ENCODE measurements at regions not wholly inside any gene's neighbourhood (a gene's known extent, or its start where the extent isn't known, plus 50 kb on each side); places are given as distances from the start of the nearest gene placed in this dataset.

- TF ChIP-seq, protein P1, sequence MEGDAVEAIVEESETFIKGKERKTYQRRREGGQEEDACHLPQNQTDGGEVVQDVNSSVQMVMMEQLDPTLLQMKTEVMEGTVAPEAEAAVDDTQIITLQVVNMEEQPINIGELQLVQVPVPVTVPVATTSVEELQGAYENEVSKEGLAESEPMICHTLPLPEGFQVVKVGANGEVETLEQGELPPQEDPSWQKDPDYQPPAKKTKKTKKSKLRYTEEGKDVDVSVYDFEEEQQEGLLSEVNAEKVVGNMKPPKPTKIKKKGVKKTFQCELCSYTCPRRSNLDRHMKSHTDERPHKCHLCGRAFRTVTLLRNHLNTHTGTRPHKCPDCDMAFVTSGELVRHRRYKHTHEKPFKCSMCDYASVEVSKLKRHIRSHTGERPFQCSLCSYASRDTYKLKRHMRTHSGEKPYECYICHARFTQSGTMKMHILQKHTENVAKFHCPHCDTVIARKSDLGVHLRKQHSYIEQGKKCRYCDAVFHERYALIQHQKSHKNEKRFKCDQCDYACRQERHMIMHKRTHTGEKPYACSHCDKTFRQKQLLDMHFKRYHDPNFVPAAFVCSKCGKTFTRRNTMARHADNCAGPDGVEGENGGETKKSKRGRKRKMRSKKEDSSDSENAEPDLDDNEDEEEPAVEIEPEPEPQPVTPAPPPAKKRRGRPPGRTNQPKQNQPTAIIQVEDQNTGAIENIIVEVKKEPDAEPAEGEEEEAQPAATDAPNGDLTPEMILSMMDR (IDR thresholded peaks at IDR 0.05): no peak
- no peak for TF ChIP-seq POLR2A (IDR thresholded peaks at IDR 0.05)
Observed at GRCh38 chr15:53251996-53252395, 461.9 kb upstream of the ONECUT1 start.
